Mucosa of rectum (tissue), 2 donors: ENCODE measurements at regions not wholly inside any gene's neighbourhood (a gene's known extent, or its start where the extent isn't known, plus 50 kb on each side); places are given as distances from the start of the nearest gene placed in this dataset.

ENCODE experiments used
- H3K27ac ChIP-seq, 2 donors: one replicate each; pipeline ENCODE4 v1.7.0; 2013; ENCODE audit warnings: inconsistent platforms in 2 of 2, low read depth in 2 of 2, low read length in 2 of 2
- H3K27me3 ChIP-seq, 2 donors: one replicate each; pipeline ENCODE4 v1.7.0; 2013; ENCODE audit warnings: low read length in 2 of 2; ENCODE audit not compliant: control insufficient read depth in 2 of 2, insufficient read depth in 2 of 2
- H3K36me3 ChIP-seq, 2 donors: one replicate each; pipeline ENCODE4 v1.7.0; 2013; ENCODE audit warnings: low read length in 2 of 2; ENCODE audit not compliant: control insufficient read depth in 2 of 2, insufficient read depth in 2 of 2
- H3K4me1 ChIP-seq, 2 donors: one replicate each; pipeline ENCODE4 v1.7.0; 2013; ENCODE audit warnings: low read length in 2 of 2, mild to moderate bottlenecking in 1 of 2; ENCODE audit not compliant: control insufficient read depth in 2 of 2, insufficient read depth in 2 of 2
- H3K4me3 ChIP-seq, 2 donors: one replicate each; pipeline ENCODE4 v1.7.0; 2013; ENCODE audit warnings: low read length in 2 of 2
- H3K9ac ChIP-seq, 2 donors: one replicate each; pipeline ENCODE4 v1.7.0; 2013; ENCODE audit warnings: low read length in 2 of 2, low read depth in 1 of 2, mild to moderate bottlenecking in 1 of 2
- H3K9me3 ChIP-seq, 2 donors: one replicate each; pipeline ENCODE4 v1.7.0; 2013; ENCODE audit warnings: low read length in 2 of 2; ENCODE audit not compliant: control insufficient read depth in 2 of 2
- donor health status: healthy.
- donor health status: Normal muscosa, but diverticular disease.

- Histone ChIP-seq H3K4me3 (no peak overlapping the region), H3K9me3 (no peaks in the 10 kb centered on the region), H3K27me3 (no peaks in the 10 kb centered on the region), H3K36me3 (no peaks in the 10 kb centered on the region), H3K4me1 (no peaks in the 10 kb centered on the region), H3K27ac (peak overlapping the region; percentile 4 to 6), H3K9ac (no peak overlapping the region)
Observed at GRCh38 chr11:112525270-112525669, 264.6 kb upstream of the PLET1 start.

DNA sequence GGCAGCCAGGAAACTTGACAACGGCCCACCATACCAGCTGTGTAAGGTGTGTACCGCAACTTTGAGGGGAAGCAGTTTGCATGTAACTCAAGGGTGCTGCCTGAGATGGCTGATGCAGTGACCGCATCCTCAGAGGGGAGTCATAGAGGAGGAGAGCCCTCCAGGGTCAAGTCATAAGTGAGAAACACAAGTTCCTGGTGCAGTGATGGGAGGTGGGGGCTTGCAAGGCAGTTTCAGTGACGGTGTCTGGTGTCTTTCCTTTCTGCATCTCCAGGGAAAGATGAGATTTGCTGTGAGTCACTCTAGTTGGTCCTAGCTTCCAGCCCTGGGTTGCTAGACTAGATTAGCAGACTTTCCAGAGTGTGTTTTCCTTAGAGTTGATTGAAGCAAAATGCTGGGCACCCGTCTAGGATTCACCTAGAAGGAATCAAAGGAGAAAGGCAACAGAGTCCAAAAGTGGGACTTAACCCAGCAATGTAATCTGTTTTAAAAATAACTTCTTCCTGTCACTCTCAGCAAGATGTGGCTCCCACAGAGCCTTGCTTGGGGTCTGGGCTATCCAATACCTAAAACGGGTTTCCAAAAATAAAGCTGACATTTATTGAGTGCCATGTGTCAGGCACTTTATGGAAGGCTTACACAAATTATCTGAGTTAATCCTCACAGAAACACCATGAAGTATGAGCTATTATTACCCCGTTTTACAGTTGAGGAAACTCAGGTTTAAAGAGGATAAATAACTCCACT is 265.4 kb upstream of the PLET1 start:
- no peaks in the 10 kb centered on the region for H3K9me3 ChIP-seq
- peak overlapping the region in 1 of 2 donors; percentile 6 for H3K27ac ChIP-seq
- no peaks in the 10 kb centered on the region for H3K27me3 ChIP-seq
- H3K4me3 ChIP-seq = no peak overlapping the region
- H3K4me1 ChIP-seq = no peaks in the 10 kb centered on the region
- no peak overlapping the region for H3K9ac ChIP-seq
- no peaks in the 10 kb centered on the region for H3K36me3 ChIP-seq

DNA sequence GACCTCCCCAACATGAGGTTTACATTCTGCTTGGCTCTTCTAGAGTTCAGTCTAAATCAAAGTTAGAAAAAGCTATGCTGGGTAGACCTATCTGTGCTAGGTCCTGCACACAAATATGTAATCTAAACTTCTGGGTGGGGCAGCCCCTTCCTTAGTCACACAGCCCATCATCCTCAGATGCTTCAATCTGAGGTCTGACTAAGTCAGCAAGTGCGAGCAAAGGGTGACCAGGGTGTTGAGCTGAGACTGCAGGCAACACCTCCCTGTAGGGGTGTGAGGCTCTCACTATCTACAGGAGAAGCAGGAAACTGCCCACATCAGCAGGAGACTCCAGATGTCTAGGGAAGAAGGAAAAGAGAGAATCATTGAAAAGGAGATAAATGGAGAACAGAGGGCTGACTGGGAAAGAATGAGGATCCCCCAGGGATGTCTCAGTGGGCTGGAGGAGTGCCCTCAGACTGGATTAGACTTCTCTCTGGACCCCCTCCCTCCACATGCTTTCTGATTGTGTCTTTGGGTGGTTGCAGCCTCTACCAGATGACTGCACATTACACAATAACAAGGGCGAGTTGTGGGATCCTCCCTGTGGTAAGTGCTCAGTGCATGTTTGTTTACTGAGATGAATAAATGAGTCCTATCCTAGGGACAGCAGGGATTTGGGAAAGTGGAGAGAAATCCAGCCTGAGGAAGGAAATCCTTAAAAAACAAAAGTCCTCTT is 266.2 kb upstream of the PLET1 start:
- Histone ChIP-seq H3K27ac (no peak overlapping the region), H3K27me3 (no peaks in the 10 kb centered on the region), H3K9ac (no peak overlapping the region), H3K36me3 (no peaks in the 10 kb centered on the region), H3K4me3 (no peak overlapping the region), H3K9me3 (no peaks in the 10 kb centered on the region), H3K4me1 (no peaks in the 10 kb centered on the region)

GRCh38 chr11:112529071-112529470 is 268.4 kb upstream of the PLET1 start:
- H3K4me3 ChIP-seq = no peak overlapping the region
- no peak overlapping the region for H3K9ac ChIP-seq
- peaks cover 0 to 5% of the 10 kb centered on the region in 2 donors for H3K4me1 ChIP-seq
- H3K36me3 ChIP-seq = no peaks in the 10 kb centered on the region
- H3K27me3 ChIP-seq = no peaks in the 10 kb centered on the region
- H3K9me3 ChIP-seq = no peaks in the 10 kb centered on the region
- H3K27ac ChIP-seq = no peak overlapping the region

DNA sequence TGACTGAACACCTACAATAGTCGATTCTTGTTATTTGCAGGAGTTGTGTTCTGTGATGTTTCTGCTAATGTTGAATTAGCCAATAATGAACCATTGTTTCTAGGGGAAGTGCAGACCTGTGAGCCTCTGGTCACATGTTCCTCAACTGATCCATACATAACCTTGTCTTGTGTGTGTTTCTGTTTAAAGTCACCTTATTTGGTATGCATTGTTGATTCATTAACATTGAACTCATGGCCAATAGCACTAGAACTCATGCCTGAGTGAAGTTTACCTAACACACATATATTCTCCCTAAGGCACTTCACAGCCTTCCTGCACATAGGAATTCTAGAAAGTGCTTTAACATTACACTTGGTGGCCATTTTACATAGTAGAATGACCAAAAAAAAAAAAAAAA is 271.8 kb upstream of the PLET1 start:
- H3K9me3 ChIP-seq = no peaks in the 10 kb centered on the region
- no peaks in the 10 kb centered on the region for H3K36me3 ChIP-seq
- H3K27ac ChIP-seq = no peak overlapping the region
- H3K4me1 ChIP-seq = peaks cover 0 to 5% of the 10 kb centered on the region in 2 donors
- H3K4me3 ChIP-seq = no peak overlapping the region
- no peak overlapping the region for H3K9ac ChIP-seq
- no peaks in the 10 kb centered on the region for H3K27me3 ChIP-seq

GRCh38 chr11:112533682-112534081 is 273.0 kb upstream of the PLET1 start:
- Histone ChIP-seq H3K27me3 (no peaks in the 10 kb centered on the region), H3K4me1 (peaks cover 0 to 5% of the 10 kb centered on the region in 2 donors), H3K4me3 (no peak overlapping the region), H3K9me3 (no peaks in the 10 kb centered on the region), H3K9ac (no peak overlapping the region), H3K27ac (no peak overlapping the region), H3K36me3 (no peaks in the 10 kb centered on the region)

DNA sequence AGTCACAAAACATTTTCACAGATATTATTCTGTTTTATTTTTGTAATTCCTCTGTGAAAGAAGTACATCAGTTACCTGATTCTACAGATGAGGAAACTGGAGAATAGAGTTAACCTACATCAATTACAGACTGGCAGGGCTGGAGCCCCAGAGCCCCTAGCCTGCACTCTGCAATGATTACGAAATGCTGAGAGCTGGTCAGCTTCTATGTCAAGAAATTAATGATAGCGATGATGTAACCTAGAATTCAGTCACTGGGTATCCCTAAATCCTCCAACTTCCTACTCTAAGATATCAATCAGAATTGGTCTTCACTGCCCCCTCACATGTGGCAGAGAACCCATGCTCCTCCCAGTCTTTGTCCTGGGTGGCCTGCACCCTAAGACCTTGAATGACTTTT is 273.5 kb upstream of the PLET1 start:
- Histone ChIP-seq H3K4me3 (no peak overlapping the region), H3K4me1 (peaks cover 0 to 5% of the 10 kb centered on the region in 2 donors)

DNA sequence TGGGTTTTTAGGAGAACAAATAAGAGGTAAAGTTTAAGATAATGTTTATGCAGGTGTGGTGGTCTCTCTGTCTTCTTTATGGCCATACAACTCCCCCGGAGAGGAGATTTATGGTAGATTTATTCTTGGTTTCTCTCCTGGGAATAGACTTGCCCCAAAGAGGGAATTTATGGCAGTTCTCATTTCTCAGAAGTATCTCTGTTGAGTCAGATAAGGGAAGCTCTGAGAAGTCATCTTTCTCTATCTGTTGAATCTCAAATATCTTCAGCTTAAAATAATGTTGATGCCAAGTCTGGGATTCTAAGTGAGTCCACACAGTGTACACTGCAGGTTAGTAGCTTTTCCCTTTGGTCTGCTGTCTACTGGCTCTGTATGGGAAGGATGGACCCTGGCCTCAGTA is 276.4 kb upstream of the PLET1 start:
- H3K27me3 ChIP-seq = no peaks in the 10 kb centered on the region
- H3K9ac ChIP-seq = no peak overlapping the region
- H3K27ac ChIP-seq = no peak overlapping the region
- H3K9me3 ChIP-seq = no peaks in the 10 kb centered on the region
- no peak overlapping the region for H3K4me3 ChIP-seq
- H3K4me1 ChIP-seq = peaks cover 0 to 5% of the 10 kb centered on the region in 2 donors
- no peaks in the 10 kb centered on the region for H3K36me3 ChIP-seq

More for the DNA sequence above, 273.5 kb upstream of the PLET1 start:
- Histone ChIP-seq H3K9me3 (no peaks in the 10 kb centered on the region), H3K9ac (no peak overlapping the region), H3K27me3 (no peaks in the 10 kb centered on the region), H3K36me3 (no peaks in the 10 kb centered on the region), H3K27ac (no peak overlapping the region)

DNA sequence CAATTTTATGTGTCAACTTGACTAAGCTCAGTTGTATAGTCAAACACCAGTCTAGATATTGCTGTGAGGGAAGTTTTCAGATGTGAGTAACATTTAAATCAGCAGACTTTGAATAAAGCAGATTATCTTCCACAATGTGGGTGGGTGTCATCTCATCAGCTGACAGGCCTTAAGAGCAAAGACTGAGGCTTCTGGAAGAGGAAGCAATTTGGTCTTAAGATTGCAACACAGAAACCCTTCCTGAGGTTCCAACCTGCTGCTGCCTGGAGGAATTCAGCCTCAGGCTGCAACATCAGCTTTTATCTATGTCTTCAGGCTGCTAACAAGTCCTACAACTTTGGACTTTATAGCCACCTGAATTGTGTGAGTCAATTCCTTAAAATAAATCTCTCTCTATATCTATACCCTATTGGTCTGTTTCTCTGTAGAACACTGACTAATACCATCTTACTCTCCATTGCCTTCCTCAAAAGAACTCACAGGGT is 277.2 kb upstream of the PLET1 start:
- Histone ChIP-seq H3K9ac (no peak overlapping the region), H3K9me3 (no peaks in the 10 kb centered on the region), H3K27me3 (no peaks in the 10 kb centered on the region), H3K36me3 (no peaks in the 10 kb centered on the region), H3K4me1 (peaks cover 1 to 5% of the 10 kb centered on the region in 2 donors), H3K27ac (no peak overlapping the region), H3K4me3 (no peak overlapping the region)

- Histone ChIP-seq H3K27ac (no peak overlapping the region), H3K27me3 (no peaks in the 10 kb centered on the region), H3K9ac (no peak overlapping the region), H3K9me3 (no peaks in the 10 kb centered on the region), H3K36me3 (no peaks in the 10 kb centered on the region), H3K4me3 (no peak overlapping the region), H3K4me1 (peaks cover 2 to 4% of the 10 kb centered on the region in 2 donors)
Observed at GRCh38 chr11:112538534-112539280, 278.0 kb upstream of the PLET1 start.
